Retinal pigment epithelial cell (primary cell): ENCODE measurements at regions not wholly inside any gene's neighbourhood (a gene's known extent, or its start where the extent isn't known, plus 50 kb on each side); places are given as distances from the start of the nearest gene placed in this dataset.

Experiments
- DNase-seq: peaks from one replicate; pipeline ENCODE4 v3.0.0-alpha.2; 2010; ENCODE audit warnings: low read depth
- H3K4me3 ChIP-seq: 2 replicates; pipeline ENCODE4 v1.5.1; 2011; ENCODE audit warnings: mild to moderate bottlenecking, low read length, control low read depth, moderate library complexity
- CTCF ChIP-seq: conservative IDR thresholded peaks from 2 replicates; pipeline ENCODE4 v1.5.1; 2011; ENCODE audit warnings: low read depth, low read length, control low read depth, inconsistent platforms

DNA sequence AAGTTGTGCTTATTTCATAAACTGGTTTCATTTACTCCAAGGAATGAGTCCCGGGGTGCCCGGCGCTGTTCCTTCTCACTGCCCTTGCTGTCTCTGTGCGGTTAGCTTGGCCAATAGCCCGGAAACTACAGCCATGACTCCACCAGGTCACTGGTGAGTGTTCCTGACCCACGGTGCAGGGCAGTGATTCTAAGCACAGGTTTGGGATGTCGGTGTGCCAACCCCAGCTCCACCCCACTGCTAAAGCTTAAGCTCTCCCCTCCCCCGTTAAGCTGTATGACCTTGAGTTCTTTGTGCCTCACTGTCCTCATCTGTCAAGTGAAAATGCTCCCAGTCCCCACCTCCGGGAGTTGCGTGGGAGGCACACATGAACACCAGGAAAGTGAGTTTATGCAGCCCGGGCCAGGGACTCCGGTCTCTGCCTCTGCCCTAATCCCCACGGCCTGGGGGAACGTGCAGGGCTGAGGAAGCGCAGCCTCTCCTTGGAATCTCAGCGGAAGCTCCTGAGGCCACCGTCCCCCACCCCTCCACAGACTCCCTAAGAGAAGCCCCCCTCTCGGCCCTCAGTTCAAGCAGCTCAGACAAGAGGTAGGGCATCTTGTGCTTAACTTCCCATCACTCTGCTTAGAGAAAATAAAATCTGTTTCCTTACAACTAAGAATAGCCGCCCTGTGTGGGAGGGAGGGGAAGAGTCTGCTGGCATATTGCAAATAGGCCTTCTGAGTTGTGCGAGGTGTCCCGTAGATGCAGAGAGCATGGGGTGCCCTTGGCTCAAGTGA, 92.0 kb upstream of the RAI14 start:
- DNase-seq: no peak
- H3K4me3 ChIP-seq: no peak overlapping the region
- TF ChIP-seq CTCF: no peak

DNA sequence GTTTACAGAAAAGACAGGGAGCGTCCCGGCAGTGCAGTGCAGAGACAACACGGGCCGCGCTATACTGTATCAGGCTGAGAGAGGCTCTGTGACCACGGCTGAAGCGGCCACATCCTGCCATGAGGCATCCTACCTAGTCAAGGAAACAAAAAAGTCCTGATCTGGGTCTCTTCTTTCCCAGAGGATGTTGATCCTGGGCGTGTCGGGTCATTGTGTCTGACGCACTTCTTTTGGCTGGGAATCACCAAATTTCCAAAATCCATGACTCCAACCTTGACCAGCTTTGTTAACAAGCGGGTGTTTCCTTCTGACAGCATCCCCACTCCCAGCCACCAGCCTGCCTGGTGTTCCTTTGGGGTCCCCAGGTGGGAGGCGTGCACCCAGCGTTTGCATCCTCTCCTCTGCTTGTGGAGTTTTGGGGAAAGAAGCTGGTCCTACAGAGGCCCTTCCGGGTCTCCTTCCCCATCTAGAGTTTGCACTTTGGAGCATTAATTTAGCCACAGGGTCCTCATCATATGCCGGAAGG, 91.4 kb upstream of the RAI14 start:
- H3K4me3 ChIP-seq: no peak overlapping the region
- TF ChIP-seq CTCF: no peak
- DNase-seq: no peak

DNA sequence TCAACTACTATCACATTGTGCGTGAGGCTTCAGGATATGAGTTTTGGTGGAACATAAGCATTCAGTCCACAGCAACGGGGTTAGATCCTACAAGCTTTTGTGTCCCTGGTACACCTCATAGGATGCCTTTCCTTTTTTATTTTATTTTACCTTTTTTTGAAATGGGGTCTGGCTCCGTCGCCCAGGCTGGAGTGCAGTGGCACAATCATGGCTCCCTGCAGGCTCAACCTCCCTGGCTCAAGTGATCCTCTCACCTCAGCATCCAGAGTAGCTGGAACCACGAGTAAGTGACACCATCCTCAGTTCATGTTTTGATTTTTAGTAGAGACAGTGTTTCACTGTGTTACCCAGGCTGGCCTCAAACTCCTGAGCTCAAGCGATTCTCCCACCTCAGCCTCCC, 86.0 kb upstream of the RAI14 start:
- no peak overlapping the region for H3K4me3 ChIP-seq
- TF ChIP-seq CTCF: no peak
- no peak for DNase-seq

- no peak for TF ChIP-seq CTCF
- DNase-seq: no peak
- H3K4me3 ChIP-seq: no peak overlapping the region
Measured at GRCh38 chr5:34570721-34571676, 85.1 kb upstream of the RAI14 start.

DNA sequence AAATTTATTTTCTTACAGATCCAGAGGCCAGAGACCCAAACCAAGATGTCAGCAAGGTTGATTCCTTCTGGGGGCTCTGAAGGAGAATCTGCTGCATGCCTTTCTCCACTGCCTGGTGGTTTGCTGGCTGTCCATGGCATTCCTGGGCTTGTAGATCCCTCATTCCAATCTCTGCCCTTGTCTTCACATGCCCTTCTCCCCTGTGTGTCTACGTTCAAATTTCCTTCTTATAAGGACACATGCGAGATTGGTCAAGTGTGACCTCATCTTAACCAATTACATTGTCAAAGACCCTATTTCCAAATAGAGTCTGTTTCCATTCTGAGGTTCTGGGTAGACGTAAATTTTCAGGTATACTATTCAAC, 84.5 kb upstream of the RAI14 start:
- no peak overlapping the region for H3K4me3 ChIP-seq
- TF ChIP-seq CTCF: no peak
- no peak for DNase-seq

DNA sequence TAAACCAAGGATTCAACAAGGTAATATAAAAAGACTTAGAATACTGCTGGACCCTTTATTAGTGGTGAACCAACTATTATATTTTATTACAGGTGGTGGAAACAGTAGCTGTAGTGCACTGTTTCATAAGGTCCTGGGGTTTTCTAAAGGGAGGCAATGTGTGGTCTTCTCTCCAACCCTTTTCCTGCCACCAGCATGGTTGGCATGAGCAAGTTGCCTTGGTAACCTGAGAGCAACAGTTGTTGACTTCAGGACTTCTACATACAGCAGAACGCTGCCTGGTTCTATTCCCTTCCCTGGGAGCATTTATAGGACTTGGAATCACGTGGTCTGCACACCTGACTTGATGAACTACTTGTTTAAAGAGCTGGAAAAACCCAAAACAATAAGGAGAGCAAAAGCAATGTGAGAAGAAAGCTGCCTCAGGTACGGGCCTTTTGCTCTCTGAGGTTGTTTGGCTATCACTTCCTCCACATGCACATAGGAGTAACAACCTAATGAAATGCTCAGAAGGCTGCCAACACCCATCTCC, 81.1 kb upstream of the RAI14 start:
- no peak for TF ChIP-seq CTCF
- no peak for DNase-seq
- no peak overlapping the region for H3K4me3 ChIP-seq
